ENCODE measurements at regions not wholly inside any gene's neighbourhood (a gene's known extent, or its start where the extent isn't known, plus 50 kb on each side); places are given as distances from the start of the nearest gene placed in this dataset.

DNA sequence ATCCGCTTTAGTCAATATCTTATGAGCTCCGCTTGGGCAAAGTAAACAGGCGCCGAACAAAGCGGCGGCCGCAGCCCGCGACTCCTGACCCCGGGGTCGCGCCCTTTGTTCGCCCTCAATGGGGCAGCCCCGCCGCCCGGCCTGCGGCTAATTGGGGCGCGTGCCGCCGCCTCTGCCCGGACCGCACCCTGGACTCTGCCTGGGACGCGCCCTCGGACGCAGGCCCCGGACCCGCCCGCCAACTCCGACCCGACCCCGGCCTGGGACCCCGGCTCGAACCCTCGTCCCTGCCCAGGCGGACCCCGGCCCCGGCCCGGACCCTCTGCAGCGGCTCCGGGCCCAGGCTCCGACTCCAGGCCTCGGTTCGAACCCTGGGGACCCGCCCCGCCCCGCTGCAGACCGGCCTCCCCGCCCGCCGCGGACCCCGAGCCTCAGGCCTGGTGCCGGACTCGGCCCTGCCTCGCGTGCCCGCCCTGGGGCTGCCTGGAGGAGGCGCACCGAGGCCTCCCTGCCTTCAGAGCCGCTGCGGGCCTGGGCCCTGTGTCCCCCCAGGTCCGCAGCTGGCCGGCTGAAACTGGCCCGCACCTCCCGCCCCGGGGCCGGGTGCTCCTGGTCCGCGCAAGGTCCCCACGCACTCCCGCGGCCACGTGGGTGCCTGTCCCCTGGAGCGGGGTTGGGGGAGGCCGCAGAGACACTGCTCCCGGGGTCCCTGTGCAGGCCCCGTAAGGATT, 84.7 kb upstream of the WNT7B start:
- no peaks in the 10 kb centered on the region for H3K27me3 ChIP-seq
- DNase-seq = peak in 1 of 2 donors; percentile 44
- H3K9me3 ChIP-seq = no peaks in the 10 kb centered on the region
- intact Hi-C loops (cut with DNase I; ENCODE audit: low total_unique reads) = no loop called here
- H3K36me3 ChIP-seq = peaks cover 0 to 4% (median 0%) of the 10 kb centered on the region in 4 donors
- TF ChIP-seq CTCF (IDR thresholded peaks at IDR 0.05) (no peak), POLR2AphosphoS5 (IDR thresholded peaks at IDR 0.05) (no peak), POLR2A (IDR thresholded peaks at IDR 0.05) (no peak), EP300 (IDR thresholded peaks at IDR 0.05) (no peak)
- 52 to 73% (median 64%) methylated on average over 15 to 79 of the region's 79 CpGs for WGBS, 5 donors
- peak overlapping the region; percentile 40 to 100 (median 100) for H3K27ac ChIP-seq
- H3K4me1 ChIP-seq = peaks cover 71 to 100% (median 93%) of the 10 kb centered on the region in 4 donors
- peak overlapping the region in 3 of 4 donors; percentile 13 to 32 (median 17) for H3K4me3 ChIP-seq

GRCh38 chr22:46062232-46062615, 85.3 kb upstream of the WNT7B start:
- WGBS, 5 donors = 69 to 89% (median 78%) methylated on average over 13 of the region's 13 CpGs
- H3K36me3 ChIP-seq = peaks cover 0 to 4% (median 0%) of the 10 kb centered on the region in 4 donors
- H3K27ac ChIP-seq = peak overlapping the region; percentile 40 to 100 (median 100)
- H3K9me3 ChIP-seq = no peaks in the 10 kb centered on the region
- peak overlapping the region in 1 of 4 donors; percentile 32 for H3K4me3 ChIP-seq
- TF ChIP-seq CTCF (IDR thresholded peaks at IDR 0.05) (no peak), POLR2A (IDR thresholded peaks at IDR 0.05) (no peak), POLR2AphosphoS5 (IDR thresholded peaks at IDR 0.05) (no peak), EP300 (IDR thresholded peaks at IDR 0.05) (no peak)
- peaks cover 68 to 100% (median 92%) of the 10 kb centered on the region in 4 donors for H3K4me1 ChIP-seq
- no peaks in the 10 kb centered on the region for H3K27me3 ChIP-seq
- intact Hi-C loops (cut with DNase I; ENCODE audit: low total_unique reads) = no loop called here
- DNase-seq = no peak

DNA sequence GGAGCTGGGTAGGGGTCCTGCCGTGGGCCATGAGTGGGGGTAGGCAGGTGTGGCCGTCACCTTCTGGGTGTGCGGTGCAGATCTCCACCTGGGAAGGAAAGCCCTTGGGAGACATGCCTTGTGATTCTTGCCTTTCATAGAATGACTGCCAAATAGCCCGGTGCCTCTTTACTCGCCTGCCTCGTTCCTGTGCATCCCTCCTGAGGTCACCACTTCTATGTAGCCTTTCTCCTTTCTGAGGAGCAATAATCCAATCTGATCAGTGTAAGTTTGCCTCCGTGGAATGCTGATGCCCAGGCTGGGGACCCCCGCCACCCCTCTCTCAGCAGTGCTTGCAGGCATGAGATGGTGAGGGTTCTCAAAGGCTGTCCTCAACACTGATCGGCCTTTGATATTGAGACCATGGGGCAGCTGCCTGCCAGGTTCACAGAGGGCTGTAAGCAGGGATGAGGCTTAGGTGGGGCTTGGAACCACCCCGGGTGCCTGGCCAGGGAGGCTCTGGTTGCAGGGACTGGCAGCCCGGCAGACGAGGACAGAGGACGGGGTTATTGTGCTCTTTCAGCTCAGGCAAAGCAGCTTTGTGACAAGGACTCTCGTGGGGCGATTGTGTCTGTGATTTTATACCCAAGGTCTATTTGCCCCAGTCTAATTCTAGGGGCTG, 86.1 kb upstream of the WNT7B start:
- H3K36me3 ChIP-seq = peaks cover 0 to 4% (median 0%) of the 10 kb centered on the region in 4 donors
- H3K27me3 ChIP-seq = no peaks in the 10 kb centered on the region
- no peaks in the 10 kb centered on the region for H3K9me3 ChIP-seq
- H3K4me1 ChIP-seq = peaks cover 67 to 100% (median 88%) of the 10 kb centered on the region in 4 donors
- peak overlapping the region in 1 of 4 donors; percentile 6 for H3K4me3 ChIP-seq
- peak in 1 of 2 donors; percentile 19 for DNase-seq
- WGBS, 5 donors = 66 to 77% (median 77%) methylated on average over 15 of the region's 15 CpGs
- TF ChIP-seq CTCF (IDR thresholded peaks at IDR 0.05) (no peak), POLR2AphosphoS5 (IDR thresholded peaks at IDR 0.05) (no peak), EP300 (IDR thresholded peaks at IDR 0.05) (no peak), POLR2A (IDR thresholded peaks at IDR 0.05) (no peak)
- intact Hi-C loops (cut with DNase I; ENCODE audit: low total_unique reads) = no loop called here
- peak overlapping the region; percentile 64 to 100 (median 100) for H3K27ac ChIP-seq

DNA sequence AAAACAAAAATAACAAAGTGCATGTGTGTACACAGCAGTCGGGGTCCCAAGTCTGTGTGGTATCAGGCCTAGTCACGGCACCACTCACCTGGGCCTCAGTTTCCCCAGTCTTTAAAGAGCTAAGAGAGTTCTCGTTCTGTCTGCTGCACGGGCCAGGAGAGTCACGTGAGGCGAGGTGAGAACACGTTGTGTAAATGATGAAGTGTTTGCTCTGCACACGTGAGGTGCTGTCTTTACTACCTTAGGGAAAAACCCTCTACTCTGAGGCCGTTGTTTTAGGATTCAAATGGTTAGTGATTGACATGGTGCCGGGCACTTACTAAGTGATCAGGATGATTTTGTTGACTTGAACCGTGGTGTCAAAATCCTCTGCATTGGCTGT, 86.5 kb upstream of the PPARA start:
- H3K36me3 ChIP-seq = peaks cover 0 to 4% (median 0%) of the 10 kb centered on the region in 4 donors
- DNase-seq = peak in 1 of 2 donors; percentile 44
- WGBS, 5 donors = 38 to 58% (median 47%) methylated on average over 11 of the region's 11 CpGs
- peak overlapping the region in 1 of 4 donors; percentile 29 for H3K4me3 ChIP-seq
- H3K27me3 ChIP-seq = no peaks in the 10 kb centered on the region
- H3K9me3 ChIP-seq = no peaks in the 10 kb centered on the region
- H3K4me1 ChIP-seq = peaks cover 69 to 100% (median 86%) of the 10 kb centered on the region in 4 donors
- peak overlapping the region; percentile 91 to 100 (median 100) for H3K27ac ChIP-seq
- intact Hi-C loops (cut with DNase I; ENCODE audit: low total_unique reads) = no loop called here
- TF ChIP-seq POLR2A (IDR thresholded peaks at IDR 0.05) (no peak), CTCF (IDR thresholded peaks at IDR 0.05) (no peak), EP300 (IDR thresholded peaks at IDR 0.05) (no peak), POLR2AphosphoS5 (IDR thresholded peaks at IDR 0.05) (no peak)

Data from stomach (tissue), 8 donors.